Duodenal mucosa (tissue), 2 donors: ENCODE measurements at regions not wholly inside any gene's neighbourhood (a gene's known extent, or its start where the extent isn't known, plus 50 kb on each side); places are given as distances from the start of the nearest gene placed in this dataset.

ENCODE experiments used
- H3K27ac ChIP-seq: one replicate; pipeline ENCODE4 v1.7.0; 2013; ENCODE audit warnings: low read depth, low read length
- H3K27me3 ChIP-seq, 2 donors: one replicate each; pipeline ENCODE4 v1.7.0; 2013; ENCODE audit warnings: low read length in 2 of 2, control low read depth in 1 of 2; ENCODE audit not compliant: insufficient read depth in 2 of 2, control insufficient read depth in 1 of 2
- H3K36me3 ChIP-seq, 2 donors: one replicate each; pipeline ENCODE4 v1.7.0; 2013; ENCODE audit warnings: low read length in 2 of 2, control low read depth in 1 of 2; ENCODE audit not compliant: insufficient read depth in 2 of 2, control insufficient read depth in 1 of 2
- H3K4me1 ChIP-seq, 2 donors: one replicate each; pipeline ENCODE4 v1.7.0; 2013; ENCODE audit warnings: low read length in 2 of 2, control low read depth in 1 of 2; ENCODE audit not compliant: insufficient read depth in 2 of 2, control insufficient read depth in 1 of 2
- H3K4me3 ChIP-seq, 2 donors: one replicate each; pipeline ENCODE4 v1.7.0; 2013; ENCODE audit warnings: low read length in 2 of 2, low read depth in 1 of 2
- H3K9ac ChIP-seq, 2 donors: one replicate each; pipeline ENCODE4 v1.7.0; 2013; ENCODE audit warnings: low read length in 2 of 2, low read depth in 1 of 2
- H3K9me3 ChIP-seq, 2 donors: one replicate each; pipeline ENCODE4 v1.7.0; 2013; ENCODE audit warnings: low read length in 2 of 2, control low read depth in 1 of 2; ENCODE audit not compliant: control insufficient read depth in 1 of 2

DNA sequence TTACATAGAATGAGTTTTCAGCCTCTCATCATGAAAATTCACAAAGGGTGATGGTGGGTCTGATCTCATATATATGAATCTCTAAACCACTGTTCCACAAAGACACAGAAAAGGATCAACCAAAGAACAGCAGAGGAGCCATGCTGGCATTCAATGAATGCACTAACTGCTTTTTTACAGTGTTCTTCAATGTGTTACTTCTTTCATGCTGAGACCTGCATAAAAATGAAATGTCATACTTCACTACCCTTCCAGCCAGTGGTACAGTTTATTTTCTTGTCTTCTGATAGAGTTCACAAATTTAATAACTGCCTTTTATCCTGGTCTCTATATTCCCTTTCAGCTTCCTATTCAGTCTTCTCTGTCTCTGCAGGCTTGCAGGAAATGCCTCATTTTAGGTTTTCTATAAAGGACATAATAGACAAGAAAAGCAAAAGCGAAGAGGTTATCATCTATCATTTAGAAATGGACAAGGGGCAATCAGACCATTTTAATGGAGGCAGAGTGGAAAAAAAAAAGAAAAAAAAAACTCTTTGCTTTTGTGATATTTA, 836.7 kb upstream of the FOXG1 start:
- Histone ChIP-seq H3K9me3 (peaks cover 0 to 6% of the 10 kb centered on the region in 2 donors), H3K4me1 (no peaks in the 10 kb centered on the region), H3K27ac (no peak overlapping the region), H3K36me3 (no peaks in the 10 kb centered on the region), H3K27me3 (no peaks in the 10 kb centered on the region), H3K9ac (no peak overlapping the region), H3K4me3 (no peak overlapping the region)

DNA sequence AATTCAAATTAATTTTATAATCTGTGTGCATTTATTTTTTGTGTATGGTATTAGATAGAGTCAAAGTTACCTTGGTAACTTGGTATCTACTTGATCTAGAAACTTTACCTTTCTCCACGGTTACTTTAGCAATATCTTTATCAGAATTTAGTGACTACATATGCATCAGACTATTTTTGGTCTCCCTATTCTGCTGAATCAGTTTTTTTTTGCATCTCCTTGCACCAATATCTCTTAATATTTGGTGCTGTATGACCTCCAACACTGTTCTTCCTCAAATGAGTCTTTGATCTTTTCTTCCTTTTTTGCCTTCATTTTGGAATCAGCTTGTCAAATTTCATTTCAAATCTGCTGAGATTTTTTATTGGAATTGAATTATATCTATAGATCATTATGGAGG, 828.2 kb upstream of the FOXG1 start:
- no peak overlapping the region for H3K9ac ChIP-seq
- peaks cover 0 to 6% of the 10 kb centered on the region in 2 donors for H3K9me3 ChIP-seq
- no peak overlapping the region for H3K27ac ChIP-seq
- no peak overlapping the region for H3K4me3 ChIP-seq
- H3K4me1 ChIP-seq, result no peaks in the 10 kb centered on the region
- H3K36me3 ChIP-seq, result no peaks in the 10 kb centered on the region
- H3K27me3 ChIP-seq, result no peaks in the 10 kb centered on the region

DNA sequence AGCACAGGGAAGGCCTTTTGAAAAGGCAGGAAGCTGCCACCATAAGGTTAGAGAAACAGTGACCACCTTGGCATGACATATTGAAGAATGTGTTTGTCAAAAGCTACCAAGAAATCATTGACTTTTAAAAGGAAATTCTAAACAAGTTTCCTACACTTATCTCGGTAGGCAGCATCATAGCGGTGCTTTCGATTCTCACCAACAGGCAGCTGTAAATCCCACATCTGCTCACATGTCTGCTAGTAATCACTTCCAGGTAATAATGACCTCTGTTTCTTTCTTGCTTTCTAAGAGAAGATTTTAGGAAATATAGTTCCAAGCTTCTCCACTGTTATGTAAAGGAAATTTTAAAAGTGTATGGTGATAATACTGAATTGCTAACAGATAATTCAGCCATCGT, 821.1 kb upstream of the FOXG1 start:
- Histone ChIP-seq H3K4me1 (no peaks in the 10 kb centered on the region), H3K36me3 (no peaks in the 10 kb centered on the region), H3K4me3 (no peak overlapping the region), H3K27ac (no peak overlapping the region), H3K9ac (no peak overlapping the region), H3K9me3 (peaks cover 0 to 3% of the 10 kb centered on the region in 2 donors), H3K27me3 (no peaks in the 10 kb centered on the region)

DNA sequence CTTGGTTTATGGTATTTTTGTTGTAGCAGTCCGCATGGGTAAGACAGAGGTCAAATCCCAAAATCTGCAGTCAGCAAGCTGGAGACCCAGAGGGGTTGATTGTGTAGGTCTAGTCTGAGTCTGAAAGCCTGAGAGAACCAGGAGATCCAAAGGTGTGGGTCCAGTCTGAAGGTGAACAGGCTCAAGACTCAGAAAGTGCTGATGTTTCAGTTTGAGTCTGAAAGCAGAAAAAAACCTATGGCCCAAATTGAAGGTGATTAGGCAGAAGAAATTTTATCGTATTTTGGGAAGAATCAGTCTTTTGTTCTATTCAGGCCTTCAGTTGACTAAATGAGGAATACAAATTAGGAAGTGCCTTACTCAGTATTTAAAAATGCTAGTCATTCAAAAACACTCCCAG, 807.8 kb upstream of the FOXG1 start:
- no peaks in the 10 kb centered on the region for H3K36me3 ChIP-seq
- no peaks in the 10 kb centered on the region for H3K4me1 ChIP-seq
- no peak overlapping the region for H3K27ac ChIP-seq
- H3K4me3 ChIP-seq, result no peak overlapping the region
- no peak overlapping the region for H3K9ac ChIP-seq
- H3K27me3 ChIP-seq, result no peaks in the 10 kb centered on the region
- H3K9me3 ChIP-seq, result peaks cover 14 to 17% of the 10 kb centered on the region in 2 donors

DNA sequence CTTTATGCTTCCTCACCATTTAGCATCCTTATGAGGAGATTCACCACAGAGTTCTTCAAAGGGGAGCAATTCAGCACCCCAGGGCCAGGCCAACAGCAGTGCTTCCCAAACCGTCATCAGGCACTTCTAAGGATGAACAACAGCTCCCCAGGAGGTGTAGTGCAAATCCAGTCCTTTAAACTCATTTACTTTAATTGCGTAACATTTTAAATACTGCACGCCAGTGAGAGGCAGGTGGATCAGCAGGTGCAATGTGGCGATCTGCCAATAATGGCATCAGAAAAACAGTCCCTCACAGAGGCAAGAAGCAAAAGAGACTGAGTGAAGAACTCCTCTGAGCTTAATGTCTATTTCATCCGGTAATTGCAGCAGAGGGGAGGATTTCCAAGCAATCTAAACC, 770.9 kb upstream of the FOXG1 start:
- Histone ChIP-seq H3K4me3 (no peak overlapping the region), H3K4me1 (no peaks in the 10 kb centered on the region), H3K27ac (no peak overlapping the region), H3K9me3 (peaks cover 5 to 11% of the 10 kb centered on the region in 2 donors), H3K9ac (no peak overlapping the region), H3K27me3 (no peaks in the 10 kb centered on the region), H3K36me3 (no peaks in the 10 kb centered on the region)

DNA sequence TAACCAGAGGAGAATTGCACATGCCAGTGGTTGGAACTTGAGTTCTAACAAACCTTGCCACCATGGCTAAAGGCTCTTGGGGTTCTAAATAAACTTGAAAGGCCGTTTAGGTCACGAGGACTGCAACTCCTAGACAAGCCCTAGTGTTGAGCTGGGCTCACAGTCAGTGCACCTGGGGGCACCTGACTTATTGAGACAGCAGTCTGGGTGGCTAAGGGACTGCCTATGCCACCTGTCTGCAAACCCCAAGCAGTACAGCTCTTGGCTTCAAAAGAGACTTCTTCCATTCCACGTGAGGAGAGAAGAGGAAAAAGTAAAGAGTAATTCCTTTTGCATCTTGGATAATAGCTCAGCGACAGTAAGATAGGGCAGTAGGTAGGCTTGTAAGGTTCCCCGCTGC, 765.6 kb upstream of the FOXG1 start:
- Histone ChIP-seq H3K36me3 (no peaks in the 10 kb centered on the region), H3K4me1 (no peaks in the 10 kb centered on the region), H3K4me3 (no peak overlapping the region), H3K9me3 (peaks cover 14 to 17% of the 10 kb centered on the region in 2 donors), H3K27me3 (no peaks in the 10 kb centered on the region), H3K27ac (no peak overlapping the region), H3K9ac (no peak overlapping the region)

DNA sequence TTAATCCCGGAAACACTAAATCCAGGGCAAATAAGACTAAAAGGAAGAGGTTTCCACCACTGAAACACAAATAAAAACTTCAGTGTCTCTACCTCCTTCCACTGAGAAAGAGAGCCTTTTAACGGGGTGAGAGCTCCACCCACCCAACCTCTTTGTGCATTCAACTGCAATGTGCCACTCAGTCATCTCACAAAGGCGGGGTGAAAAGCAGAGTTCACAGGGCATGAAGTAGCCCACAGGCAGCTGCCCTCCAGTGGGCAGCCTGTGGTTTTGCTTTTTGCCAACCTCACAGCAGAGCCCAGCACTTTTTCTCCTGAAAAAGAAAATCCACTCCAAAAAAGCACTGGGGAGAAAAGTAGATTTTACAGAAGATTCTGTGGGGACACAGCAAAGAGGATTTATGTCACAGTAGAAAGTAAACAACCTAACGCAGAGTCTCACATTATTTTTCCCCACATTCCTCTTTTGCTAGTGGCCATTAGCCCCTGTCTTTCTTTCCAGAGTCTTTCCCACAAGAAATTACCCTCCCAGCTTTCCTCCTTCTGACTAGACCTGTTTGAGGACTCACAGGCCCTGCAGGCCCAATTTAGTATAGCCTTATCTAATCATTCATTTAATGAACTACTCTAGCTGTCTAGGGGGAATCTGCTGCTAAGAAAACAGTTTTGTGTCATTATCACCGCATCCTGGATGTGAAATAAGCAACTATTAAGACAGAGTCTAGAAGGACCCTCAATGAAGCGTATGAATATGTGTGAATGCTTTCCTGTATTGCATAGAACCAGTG, 753.8 kb upstream of the FOXG1 start:
- Histone ChIP-seq H3K4me1 (no peaks in the 10 kb centered on the region), H3K27ac (no peak overlapping the region), H3K4me3 (no peak overlapping the region), H3K27me3 (no peaks in the 10 kb centered on the region), H3K36me3 (no peaks in the 10 kb centered on the region), H3K9ac (no peak overlapping the region), H3K9me3 (peaks cover 4 to 5% of the 10 kb centered on the region in 2 donors)

DNA sequence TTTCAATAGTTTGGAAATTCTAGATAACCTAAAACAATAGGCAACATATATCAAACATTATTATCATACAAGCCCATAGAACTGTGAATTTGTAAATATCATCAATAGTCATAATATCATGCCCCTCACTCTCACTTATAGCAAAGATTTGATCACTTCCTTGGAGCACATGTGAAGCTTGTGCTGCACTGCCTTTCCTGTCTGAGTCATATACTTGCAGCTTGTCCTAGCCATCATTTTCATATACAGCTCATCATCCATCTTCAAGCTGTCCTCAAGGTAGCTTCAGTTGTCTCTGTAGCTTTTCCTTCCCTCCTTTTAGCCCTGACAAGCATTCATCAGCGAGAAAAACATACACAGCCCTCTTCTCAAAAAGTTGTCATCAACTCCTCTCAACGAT, 746.5 kb upstream of the FOXG1 start:
- Histone ChIP-seq H3K27ac (no peak overlapping the region), H3K4me1 (no peaks in the 10 kb centered on the region), H3K36me3 (no peaks in the 10 kb centered on the region), H3K4me3 (no peak overlapping the region), H3K9ac (no peak overlapping the region), H3K27me3 (no peaks in the 10 kb centered on the region), H3K9me3 (peaks cover 6 to 12% of the 10 kb centered on the region in 2 donors)

DNA sequence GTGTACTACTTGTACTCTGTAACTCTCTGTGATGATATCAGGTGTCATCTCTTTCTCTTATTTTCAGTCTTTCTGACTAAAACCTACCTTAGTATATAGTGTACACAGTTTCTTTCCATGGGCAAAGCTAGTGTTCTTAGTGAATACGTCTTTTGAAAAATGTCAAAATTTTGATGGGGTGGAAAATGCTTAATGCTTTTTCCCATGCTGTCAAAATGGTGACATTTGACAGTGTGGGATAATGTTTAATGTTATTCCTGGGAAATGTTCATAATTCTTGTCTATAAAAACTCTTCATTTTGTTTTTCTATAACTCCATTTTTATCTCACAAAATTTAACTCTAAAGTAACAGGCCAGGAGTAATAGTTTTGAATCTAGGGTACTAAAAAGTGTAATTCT, 742.7 kb upstream of the FOXG1 start:
- H3K4me1 ChIP-seq, result no peaks in the 10 kb centered on the region
- no peak overlapping the region for H3K27ac ChIP-seq
- H3K9me3 ChIP-seq, result peaks cover 8 to 10% of the 10 kb centered on the region in 2 donors
- H3K36me3 ChIP-seq, result no peaks in the 10 kb centered on the region
- H3K27me3 ChIP-seq, result no peaks in the 10 kb centered on the region
- no peak overlapping the region for H3K4me3 ChIP-seq
- H3K9ac ChIP-seq, result no peak overlapping the region

DNA sequence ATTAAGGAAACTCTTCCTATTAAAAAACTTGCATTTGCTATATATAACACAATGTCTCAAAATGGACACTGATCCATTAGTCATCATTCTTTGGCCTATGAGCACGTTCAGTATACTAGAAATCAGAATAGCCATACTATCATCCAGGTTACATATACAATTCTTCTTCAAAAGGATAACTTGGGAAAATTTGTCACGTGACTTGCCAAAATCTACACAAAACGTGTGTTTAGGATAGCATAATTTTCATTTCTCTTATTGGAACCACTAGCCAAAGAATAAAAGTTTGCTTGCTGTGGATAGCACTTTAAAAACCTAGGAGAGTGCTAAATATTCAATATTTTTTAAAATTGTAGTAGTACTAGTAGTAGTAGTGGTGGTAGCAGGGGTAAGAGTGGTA, 714.3 kb upstream of the FOXG1 start:
- no peaks in the 10 kb centered on the region for H3K27me3 ChIP-seq
- H3K4me3 ChIP-seq, result no peak overlapping the region
- H3K9ac ChIP-seq, result no peak overlapping the region
- peaks cover 3 to 5% of the 10 kb centered on the region in 2 donors for H3K9me3 ChIP-seq
- no peaks in the 10 kb centered on the region for H3K4me1 ChIP-seq
- H3K27ac ChIP-seq, result no peak overlapping the region
- no peaks in the 10 kb centered on the region for H3K36me3 ChIP-seq
